ENCODE measurements at regions not wholly inside any gene's neighbourhood (a gene's known extent, or its start where the extent isn't known, plus 50 kb on each side); places are given as distances from the start of the nearest gene placed in this dataset.
"Not testable (repeated sequence)": the region's sequence is repeated elsewhere in the genome, so short reads cannot be mapped to it uniquely, and the experiment has no call there.

- DNase-seq, result no peak
These were observed 253.9 kb upstream of the GCFC2 start for GRCh38 chr2:75964646-75965045.

DNA sequence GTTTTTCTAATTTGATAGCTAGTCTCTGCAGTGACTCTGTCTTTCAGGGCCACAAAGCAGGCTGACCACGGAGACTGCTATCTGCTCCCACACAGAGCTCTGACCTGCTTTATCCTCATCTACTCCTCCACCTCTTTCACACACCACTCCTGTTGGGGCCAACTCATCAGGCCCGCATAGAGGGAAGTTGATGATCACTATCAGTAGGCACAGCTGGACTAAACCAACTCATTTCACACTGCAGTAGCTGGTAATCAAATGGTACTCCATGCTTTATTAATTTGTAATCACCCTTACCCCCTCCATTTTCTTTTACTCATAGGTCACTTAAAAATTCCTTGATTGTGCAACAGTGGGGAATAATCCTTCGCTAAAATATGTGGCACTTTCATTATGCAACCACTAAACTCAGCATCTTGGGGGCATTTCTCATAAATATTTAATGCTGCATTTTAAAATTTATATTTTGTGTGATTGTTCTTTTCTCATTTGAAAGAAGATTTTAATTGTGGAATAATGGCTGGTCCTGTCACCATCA, 249.8 kb upstream of the GCFC2 start:
- no peak for DNase-seq

GRCh38 chr2:75959724-75960471, 249.2 kb upstream of the GCFC2 start:
- no peak for DNase-seq

- DNase-seq, result no peak
These were observed 244.0 kb upstream of the GCFC2 start for GRCh38 chr2:75954761-75955160.

- no peak for DNase-seq
These were observed 241.5 kb upstream of the GCFC2 start for GRCh38 chr2:75952173-75952572.

- DNase-seq, result no peak
These were observed 238.8 kb upstream of the GCFC2 start for GRCh38 chr2:75949385-75950030.

DNA sequence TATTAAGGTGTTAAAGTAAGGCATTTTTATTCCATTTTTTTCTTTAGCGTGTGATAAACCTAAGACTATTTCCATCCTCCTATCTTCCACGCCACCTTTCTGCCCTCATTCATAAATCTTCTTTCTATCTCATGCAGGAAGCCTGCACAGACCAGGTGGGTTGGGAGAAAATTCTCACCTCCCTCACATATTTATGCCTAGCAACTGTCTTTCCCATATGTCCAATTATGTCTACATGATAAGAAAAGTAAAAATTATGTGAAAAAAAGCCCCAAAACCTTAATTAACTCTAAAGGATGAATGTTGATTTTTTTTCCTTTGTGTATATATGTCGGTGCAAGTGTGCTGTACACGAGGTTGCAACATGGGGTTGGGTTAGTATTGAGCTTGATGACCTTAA, 225.6 kb upstream of the GCFC2 start:
- DNase-seq, result no peak

GRCh38 chr2:75932996-75933395, 222.3 kb upstream of the GCFC2 start:
- DNase-seq, result no peak

DNA sequence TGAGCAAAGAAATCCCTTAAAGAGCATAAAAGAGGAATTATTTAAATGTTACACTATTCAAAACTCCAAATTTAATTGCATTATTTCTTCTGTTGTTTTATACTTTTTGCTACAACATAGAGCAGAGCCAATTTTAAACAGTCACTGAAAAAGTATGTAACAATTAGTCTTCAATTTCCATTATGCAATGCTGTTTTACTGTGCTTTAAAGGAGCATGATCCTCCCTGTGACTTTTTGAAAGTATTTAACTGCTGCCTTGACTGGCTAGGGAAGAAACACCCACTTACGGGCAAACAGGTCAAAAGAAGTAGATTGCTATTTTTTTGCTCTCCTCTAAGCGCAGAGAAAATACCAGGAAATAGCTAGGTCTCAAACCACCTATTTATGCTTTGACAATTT, 217.4 kb upstream of the GCFC2 start:
- DNase-seq, result no peak

DNA sequence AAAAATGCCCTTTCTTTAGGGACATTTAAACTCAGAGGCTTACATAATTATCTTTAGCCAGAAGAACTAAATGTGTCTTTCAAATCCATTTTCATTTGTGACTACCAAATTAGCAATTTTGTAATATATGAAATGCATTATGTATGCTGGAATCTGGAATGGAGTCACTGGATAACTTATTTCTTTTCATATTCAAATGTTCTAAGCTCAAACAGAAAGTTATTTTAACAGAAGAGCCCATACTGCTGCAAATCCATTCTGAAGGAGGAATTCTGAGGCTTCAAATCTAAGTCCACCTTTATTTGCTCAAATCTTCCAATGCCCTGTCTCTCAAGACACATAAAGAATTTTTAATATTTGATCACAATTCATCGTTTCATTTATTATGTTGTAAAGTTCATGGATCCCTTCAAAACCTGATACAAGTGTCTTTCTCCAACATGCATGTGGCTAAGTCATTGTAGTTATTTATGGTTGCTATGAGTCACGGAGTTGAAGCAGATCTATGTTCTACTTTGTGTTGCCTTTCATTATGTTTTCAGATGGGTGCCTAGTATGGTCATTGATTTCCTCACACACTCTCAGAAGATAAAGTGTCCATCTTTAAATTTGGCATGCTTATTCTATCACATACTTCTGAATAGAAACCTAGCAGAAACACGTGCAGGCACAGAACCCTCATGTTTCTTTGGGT, 214.8 kb upstream of the GCFC2 start:
- DNase-seq, result no peak

DNA sequence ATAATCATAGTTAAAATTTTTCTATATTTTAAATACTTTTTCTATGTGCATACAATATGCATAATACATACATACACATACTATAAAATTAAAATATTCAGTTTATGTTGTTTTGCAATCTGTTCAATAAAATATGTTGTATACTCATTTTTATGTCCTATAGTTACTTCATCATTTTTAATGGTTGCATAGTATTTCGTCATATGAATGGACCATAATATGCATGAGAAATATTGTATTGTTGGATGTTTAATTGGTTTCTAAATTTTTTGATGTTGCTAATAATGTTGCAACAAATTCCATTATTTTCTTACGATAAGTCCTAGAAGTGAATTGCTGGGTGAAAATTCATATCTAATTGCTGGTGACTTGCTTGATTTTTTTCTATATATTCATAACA, 211.5 kb upstream of the GCFC2 start:
- no peak for DNase-seq

- DNase-seq, result no peak
These were observed 210.3 kb upstream of the GCFC2 start for GRCh38 chr2:75920859-75921551.

DNA sequence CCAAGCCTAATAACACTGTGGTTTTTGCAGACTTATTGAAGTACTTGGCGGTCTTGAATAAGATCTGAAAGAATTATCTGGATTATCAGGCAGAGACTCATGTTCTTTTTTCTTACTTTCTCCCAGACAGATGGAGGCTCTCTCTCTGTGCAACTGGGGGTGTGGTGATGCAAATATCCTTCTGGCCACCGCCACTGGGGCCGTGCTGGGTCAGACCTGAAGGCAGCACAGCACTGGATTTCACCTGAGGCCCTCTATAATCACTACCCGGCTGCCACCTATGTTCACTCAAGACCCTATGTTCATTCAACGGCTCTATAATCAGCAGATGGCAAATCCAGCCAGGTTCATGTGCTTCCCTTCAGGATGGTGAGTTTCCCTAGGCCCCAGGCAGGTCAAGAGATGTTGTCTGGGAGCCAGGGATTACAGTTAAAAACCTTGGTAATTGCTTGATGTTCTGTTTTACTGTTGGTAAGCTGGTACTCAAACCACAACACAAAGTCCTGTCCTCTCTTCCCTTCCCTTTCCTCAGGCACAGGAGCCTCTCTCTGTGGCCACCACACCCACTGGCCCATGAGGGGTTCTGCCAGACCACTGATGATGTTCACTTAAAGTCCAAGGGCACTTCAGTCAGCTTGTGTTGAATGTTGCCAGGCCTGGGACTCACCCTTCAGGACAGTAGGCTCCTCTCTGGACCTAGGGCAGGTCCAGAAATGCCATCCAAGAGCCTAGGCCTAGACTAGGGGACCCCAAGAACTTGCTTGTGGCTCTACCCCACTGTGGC, 205.3 kb upstream of the GCFC2 start:
- no peak for DNase-seq

DNA sequence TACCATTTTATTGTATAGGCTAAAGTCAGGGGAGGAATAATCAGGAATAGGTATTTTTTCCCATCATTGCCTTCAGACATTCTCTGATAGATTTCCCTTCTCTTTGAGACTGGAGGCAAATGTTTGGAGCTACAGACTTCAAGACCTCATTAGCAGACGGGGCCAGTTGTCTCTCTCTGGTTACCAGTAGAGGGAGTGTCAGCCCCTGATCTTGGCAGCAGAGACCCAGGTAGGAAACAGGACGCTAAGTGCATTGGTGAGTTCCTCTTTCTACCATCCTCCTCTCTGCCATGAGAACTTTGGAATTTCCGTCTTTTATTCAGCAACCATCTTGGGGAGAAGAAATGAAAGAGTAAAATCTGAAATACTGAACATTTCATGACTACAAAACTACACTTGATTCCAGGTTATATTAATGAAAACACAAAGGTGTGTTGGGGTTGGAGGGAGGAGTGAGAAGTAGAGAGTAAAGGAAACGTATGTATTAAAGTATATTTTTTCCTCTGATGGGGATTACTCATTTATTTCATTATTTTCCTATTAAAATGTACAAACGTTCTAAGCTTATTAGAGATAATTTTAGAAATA, 186.2 kb upstream of the GCFC2 start:
- DNase-seq, result no peak

DNA sequence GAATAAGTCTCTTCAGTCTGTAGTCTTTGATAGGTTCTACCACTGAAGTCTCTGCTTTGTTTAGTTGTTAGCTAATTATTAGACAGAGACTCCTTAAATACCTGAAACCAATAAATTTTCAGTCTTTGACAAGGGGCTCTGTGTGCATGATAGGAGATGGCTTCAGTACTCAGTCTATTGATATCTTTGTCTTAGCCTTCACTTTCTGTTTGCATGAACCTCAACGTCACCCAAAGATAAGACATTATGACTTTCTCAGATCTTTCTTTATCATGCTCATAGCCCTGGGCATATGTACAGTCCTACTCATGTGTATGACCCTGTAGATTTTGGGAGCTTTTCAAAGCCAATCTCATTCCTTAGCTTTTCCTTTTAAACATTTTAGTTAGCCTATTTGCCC, 183.5 kb upstream of the GCFC2 start:
- DNase-seq, result no peak

- no peak for DNase-seq
These were observed 181.8 kb upstream of the GCFC2 start for GRCh38 chr2:75892490-75892889.

GRCh38 chr2:75882530-75882929, 171.8 kb upstream of the GCFC2 start:
- DNase-seq, result no peak

- not testable (repeated sequence) for DNase-seq
These were observed 164.9 kb upstream of the GCFC2 start for GRCh38 chr2:75875606-75876005.

- DNase-seq, result not testable (repeated sequence)
These were observed 161.3 kb upstream of the GCFC2 start for GRCh38 chr2:75871762-75872614.

GRCh38 chr2:75870651-75871137, 160.0 kb upstream of the GCFC2 start:
- DNase-seq, result no peak

GRCh38 chr2:75870133-75870532, 159.4 kb upstream of the GCFC2 start:
- no peak for DNase-seq
